NCI-H510A treated with DMSO at 0.1 percent for 48 hours (cell line): ENCODE measurements at regions not wholly inside any gene's neighbourhood (a gene's known extent, or its start where the extent isn't known, plus 50 kb on each side); places are given as distances from the start of the nearest gene placed in this dataset.
A peak's percentile ranks its signal among the peaks of the same experiment; 100 is the strongest.
"Not testable (repeated sequence)": the region's sequence is repeated elsewhere in the genome, so short reads cannot be mapped to it uniquely, and the experiment has no call there.

Experiments used
- DNase-seq: peaks from one replicate; lab custom pipeline; 2025; lab: John Stamatoyannopoulos, UW

GRCh38 chr10:46095943-46096342 is 49.9 kb upstream of the MSMB start:
- DNase-seq: not testable (repeated sequence)

DNA sequence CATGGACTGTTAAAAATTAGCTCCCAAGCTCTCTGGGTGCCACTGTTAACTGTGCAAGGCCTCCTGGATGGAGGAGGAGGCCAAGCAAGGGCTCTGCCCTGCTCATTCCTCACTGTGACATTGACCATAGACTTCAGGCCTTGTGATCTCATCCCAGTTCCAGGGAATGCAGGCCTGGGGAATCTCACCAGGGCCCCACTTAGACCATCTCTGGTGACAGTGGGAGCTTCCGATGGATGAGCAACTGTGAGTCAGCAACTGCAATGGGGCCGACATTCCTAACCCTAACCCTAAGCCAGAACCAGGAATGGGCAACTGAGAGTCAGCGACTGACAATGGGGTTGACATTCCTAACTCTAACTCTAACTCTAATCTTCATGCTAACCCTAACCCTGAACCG is 50.4 kb upstream of the MSMB start:
- DNase-seq: no peak

DNA sequence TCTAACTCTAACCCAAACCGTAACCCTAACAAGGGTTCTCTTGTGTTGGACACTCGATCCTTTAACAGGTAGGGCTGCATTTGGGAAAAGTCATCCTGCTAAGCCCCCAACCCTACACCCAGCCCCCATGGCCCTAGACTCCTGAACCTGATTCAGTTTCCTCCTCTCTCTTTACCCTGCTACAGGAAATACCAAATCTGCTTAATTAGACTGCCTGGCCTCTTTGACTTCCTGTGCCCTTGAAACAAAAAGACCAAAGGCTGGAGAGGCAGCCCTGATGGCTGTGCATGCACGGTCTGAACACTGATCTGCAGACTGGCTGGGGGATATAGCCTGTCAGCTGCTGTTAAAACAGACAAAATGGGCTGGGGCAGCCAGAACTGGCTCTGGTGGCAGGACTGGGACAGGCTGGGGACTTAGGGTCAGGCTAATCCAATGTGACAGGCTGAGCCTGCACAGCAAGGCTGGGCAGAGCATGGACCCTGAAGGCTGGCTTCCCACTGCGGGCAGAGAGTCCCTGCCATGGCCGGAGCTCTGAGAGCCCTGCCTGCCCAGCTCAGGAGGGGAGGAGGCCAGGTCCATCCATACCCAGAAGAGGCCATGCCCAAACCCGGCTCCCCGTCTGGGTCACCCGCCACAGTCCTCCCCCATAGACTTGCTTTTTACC is 51.0 kb upstream of the MSMB start:
- DNase-seq: no peak

- DNase-seq: no peak
These were observed 51.7 kb upstream of the MSMB start for GRCh38 chr10:46097576-46098317.

DNA sequence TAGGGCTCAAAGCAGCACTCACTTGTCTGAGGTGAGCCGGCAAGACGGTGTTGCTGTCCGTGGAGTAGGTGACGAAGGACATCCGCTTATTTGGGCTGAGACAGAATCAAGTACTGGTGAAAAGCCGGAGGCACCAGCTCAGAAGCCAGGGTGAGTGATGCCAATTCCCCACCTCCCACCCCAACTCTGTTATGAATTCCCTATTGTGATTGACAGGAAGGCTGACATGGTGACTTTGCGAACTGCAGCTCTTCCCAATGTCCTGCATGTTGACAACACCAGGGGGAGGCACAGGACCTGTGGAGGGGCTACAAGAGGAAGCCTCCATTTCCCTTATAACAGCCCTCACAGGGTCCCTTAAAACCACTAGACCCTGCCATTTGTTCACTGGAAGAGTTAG is 52.3 kb upstream of the MSMB start:
- no peak for DNase-seq

GRCh38 chr10:46098925-46099324 is 52.9 kb upstream of the MSMB start:
- not testable (repeated sequence) for DNase-seq

DNA sequence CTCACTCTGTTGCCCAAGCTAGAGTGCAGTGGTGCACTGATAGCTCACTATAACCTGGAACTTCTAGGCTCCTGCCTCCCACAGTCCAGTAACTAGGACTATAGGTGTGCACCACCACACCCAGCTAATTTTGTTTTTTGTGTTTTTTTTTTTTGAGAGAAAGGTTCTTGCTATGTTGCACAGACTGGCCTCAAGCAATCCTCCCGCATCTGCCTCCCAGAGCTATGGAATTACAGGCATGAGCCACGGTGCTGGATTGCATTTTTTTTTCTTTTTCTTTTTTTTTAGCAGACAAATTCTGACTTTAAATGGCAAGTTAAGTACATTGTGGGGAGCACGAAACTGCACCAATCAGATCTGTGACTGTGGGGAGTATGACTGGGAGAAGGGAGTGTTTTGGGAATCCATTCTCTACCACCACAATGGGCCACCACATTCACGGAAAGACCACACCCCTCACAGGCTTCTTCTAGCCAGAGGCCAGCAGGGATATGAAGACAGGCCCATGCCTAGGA is 58.1 kb upstream of the MSMB start:
- DNase-seq: no peak

DNA sequence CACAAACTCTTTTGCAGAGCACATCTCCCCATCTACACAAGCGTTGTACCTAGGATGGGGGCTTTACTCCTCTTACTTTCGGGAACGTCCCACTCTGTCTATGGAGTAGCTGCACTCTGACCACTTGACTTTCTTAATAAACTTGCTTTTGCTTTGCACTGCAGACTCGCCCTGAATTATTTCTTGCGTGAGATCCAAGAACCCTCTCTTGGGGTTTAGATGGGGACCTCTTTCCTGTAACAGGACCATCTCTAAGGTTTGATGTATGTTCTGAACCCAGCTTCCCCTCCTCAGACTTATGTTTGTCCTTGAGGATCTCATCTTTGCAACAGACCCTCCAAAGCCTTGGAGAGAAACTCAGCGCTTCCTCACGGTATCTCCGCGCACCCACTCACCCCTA is 59.3 kb upstream of the MSMB start:
- not testable (repeated sequence) for DNase-seq

- not testable (repeated sequence) for DNase-seq
These were observed 59.9 kb upstream of the MSMB start for GRCh38 chr10:46105856-46106409.

DNA sequence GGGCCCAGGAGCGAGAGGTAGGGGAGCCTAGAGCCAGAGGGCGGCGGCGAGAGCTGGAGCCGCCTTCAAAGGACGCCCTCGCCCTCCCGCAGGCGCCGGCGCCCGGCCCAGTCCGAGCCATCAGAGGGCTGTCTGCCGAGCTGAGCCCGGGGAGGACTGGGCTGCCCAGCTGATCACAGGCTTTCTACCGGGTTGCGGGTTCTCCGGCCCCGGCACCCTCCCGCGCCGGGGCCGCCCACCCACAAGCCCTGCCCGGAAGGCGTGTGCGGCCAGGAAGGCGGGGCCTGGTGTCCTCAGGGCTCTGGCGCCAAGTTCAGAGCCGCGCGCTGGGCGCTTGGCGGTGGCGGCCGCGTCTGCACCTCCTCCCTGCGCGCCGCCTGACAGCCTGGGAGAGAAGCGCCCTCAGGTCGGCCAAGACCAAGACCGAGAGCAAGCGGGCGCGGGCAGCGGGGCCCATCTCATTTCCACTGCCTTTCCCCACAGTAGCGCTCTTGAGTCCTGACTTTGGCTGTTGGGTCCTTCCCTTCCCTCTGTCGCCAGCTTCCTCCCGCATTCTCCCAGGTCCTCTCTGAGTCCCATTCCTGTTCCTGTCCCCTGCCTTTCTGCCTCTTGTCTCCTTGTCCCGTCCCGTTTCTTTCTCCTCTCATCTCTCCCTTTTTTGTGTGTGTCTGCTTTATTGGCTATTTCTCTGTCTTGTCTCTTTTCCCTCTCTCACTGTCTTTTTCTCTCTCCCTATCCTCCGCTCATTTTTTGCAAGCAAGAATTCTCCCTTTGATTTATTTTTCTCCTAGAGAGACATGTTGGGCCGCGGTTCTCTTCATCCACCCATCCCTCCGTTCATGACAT is 60.6 kb upstream of the MSMB start:
- DNase-seq: peak; percentile 30

DNA sequence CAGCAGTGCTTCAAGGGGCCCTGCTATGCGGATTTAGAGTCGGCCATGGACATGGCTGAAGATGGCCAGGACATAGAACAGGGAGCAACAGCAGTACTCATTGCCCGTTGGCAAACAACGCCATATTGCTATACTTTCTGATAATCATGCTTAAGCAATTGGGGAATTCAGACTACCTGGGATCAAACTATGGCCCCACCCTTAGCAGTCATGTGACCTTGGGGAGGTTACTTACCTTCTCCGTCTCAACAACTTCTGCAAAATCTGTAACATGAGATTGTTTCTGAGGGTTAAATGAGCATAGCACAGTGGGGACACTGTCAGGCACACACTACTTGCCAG is 62.1 kb upstream of the MSMB start:
- DNase-seq: not testable (repeated sequence)

GRCh38 chr10:46154271-46154670 is 108.2 kb upstream of the MSMB start:
- not testable (repeated sequence) for DNase-seq

GRCh38 chr10:46154683-46155082 is 108.6 kb upstream of the MSMB start:
- DNase-seq: not testable (repeated sequence)

DNA sequence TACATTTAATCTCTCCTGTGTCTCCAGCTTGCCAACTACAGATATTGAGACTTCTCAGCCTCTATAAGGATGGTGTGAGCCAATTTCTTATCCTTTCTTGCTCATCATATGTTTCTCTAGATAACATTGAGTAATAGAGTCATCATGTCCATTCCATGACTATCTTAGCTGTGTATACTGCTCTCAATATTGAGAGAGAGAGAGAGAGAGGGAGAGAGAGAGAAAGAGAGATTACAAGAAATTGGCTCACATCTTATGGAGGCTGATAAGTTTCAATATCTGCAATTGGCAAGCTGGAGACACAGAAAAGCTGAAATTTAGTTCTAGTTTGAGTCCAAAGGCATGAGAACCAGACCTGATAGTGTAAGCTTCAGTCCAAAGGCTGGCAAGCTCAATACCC is 110.8 kb upstream of the MSMB start:
- DNase-seq: not testable (repeated sequence)

GRCh38 chr10:46169736-46170135 is 117.1 kb upstream of the ANTXRL start:
- no peak for DNase-seq

GRCh38 chr10:46170789-46171188 is 116.0 kb upstream of the ANTXRL start:
- DNase-seq: no peak

DNA sequence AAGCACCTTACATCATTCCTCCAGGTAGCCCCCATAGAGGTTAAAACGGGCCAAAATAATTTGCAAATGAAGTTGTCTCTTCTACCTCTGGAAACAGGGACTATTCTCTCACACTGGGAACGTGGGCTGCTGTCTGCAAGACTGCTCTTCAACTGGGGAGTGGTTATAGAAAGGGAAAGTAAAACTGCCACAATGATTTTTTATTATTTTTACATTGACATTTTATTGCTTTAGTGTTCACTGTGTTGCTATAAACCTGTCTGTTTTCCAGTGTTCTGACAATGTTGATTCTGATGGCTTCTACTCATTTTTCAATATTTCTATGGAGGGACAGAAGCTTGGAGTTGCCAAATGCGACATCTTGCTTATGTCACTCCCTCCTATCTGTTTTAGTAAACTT is 115.1 kb upstream of the ANTXRL start:
- DNase-seq: no peak

- no peak for DNase-seq
These were observed 111.5 kb upstream of the ANTXRL start for GRCh38 chr10:46175296-46175695.

DNA sequence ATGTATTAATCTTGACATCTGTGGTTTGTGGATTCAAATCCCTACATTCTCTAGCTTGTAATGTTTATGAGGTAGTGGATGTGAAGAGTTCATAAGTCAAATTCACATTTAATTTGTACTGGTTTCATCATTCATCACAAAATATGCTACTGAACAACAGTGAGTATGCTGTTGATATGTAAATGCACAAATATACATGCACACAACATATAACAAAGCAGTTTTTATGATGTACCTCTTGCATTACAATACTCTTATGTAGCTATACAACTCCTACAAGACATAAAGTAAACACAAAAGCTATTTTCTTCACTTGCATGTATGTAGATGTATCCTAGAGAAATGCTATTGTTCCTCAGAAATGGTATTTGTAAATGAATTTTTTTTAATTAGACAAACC is 111.0 kb upstream of the ANTXRL start:
- DNase-seq: no peak

DNA sequence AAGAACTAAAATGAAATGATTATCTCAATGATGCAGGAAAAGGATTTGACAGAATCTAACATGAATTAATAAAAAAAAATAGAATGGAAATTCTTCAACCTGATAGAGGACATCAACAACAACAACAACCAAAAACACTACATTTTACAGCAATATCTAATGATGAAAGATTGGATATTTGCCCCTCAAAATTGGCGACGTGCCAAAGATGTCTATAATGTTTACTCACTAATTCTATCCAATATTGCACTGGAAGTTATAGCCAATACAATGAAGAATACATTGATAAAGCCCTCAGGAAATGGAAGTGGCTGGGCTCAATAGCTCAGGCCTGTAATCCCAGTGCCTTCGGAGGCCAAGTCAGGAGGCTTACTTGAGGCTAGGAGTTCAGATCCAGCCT is 99.4 kb upstream of the ANTXRL start:
- DNase-seq: not testable (repeated sequence)

- no peak for DNase-seq
These were observed 89.7 kb upstream of the ANTXRL start for GRCh38 chr10:46197050-46197449.

DNA sequence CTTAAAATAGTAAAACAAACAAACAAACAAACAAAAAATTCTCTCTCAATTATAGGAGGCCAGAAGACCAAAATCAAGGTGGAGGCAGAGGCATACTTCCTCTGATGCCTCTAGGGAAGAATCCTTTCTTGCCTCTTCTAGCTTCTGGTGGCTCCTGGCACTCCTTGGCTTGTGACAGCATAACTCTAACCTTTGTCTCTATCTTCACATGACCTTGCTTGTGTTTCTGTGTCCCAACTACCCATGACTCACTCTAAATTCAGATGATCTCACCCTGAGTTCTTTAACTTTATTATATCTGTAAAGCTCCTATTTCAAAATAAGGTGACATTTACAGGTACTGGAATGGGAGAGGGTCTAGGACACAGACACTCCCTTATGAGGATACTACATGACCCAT is 88.3 kb upstream of the ANTXRL start:
- no peak for DNase-seq
